Smooth muscle cell (in vitro differentiated cells): ENCODE measurements at regions not wholly inside any gene's neighbourhood (a gene's known extent, or its start where the extent isn't known, plus 50 kb on each side); places are given as distances from the start of the nearest gene placed in this dataset.
"Not testable (repeated sequence)": the region's sequence is repeated elsewhere in the genome, so short reads cannot be mapped to it uniquely, and the experiment has no call there.

Experiments used
- DNase-seq: peaks from one replicate; lab custom pipeline; 2025; ENCODE audit not compliant: unreplicated experiment; lab: John Stamatoyannopoulos, UW
- H2AFZ ChIP-seq: fragments of 200-600 bp; sonication (generic); 2 replicates; pipeline ENCODE4 v1.6.0; 2016; ENCODE audit warnings: antibody characterized with exemption, low read depth, mild to moderate bottlenecking
- H3F3A ChIP-seq: fragments of 200-600 bp; sonication (generic); 2 replicates; pipeline ENCODE4 v1.6.0; 2017; ENCODE audit warnings: antibody characterized with exemption, low read depth
- H3K27ac ChIP-seq: fragments of 200-600 bp; sonication (generic); 2 replicates; pipeline ENCODE4 v1.5.1; 2016; ENCODE audit warnings: low read depth, mild to moderate bottlenecking
- H3K27me3 ChIP-seq: fragments of 200-600 bp; sonication (generic); 2 replicates; pipeline ENCODE4 v1.6.1; 2016; ENCODE audit warnings: low read depth, mild to moderate bottlenecking
- H3K36me3 ChIP-seq: fragments of 200-600 bp; sonication (generic); 2 replicates; pipeline ENCODE4 v1.5.1; 2016; ENCODE audit warnings: low read depth
- H3K4me1 ChIP-seq: fragments of 200-600 bp; sonication (generic); 2 replicates; pipeline ENCODE4 v1.5.1; 2016; ENCODE audit warnings: low read depth
- H3K4me2 ChIP-seq: fragments of 200-600 bp; sonication (generic); 2 replicates; pipeline ENCODE4 v1.6.0; 2016; ENCODE audit warnings: mild to moderate bottlenecking
- H3K4me3 ChIP-seq: fragments of 200-600 bp; sonication (generic); 2 replicates; pipeline ENCODE4 v1.5.1; 2016; ENCODE audit warnings: mild to moderate bottlenecking
- H3K79me2 ChIP-seq: fragments of 200-600 bp; sonication (generic); 2 replicates; pipeline ENCODE4 v1.6.0; 2016; ENCODE audit warnings: low read depth, mild to moderate bottlenecking
- H3K9ac ChIP-seq: fragments of 200-600 bp; sonication (generic); 2 replicates; pipeline ENCODE4 v1.6.0; 2016; ENCODE audit warnings: low read depth
- H3K9me3 ChIP-seq: fragments of 200-600 bp; sonication (generic); replicated peaks from 2 replicates; pipeline ENCODE4 v1.5.1; 2016; ENCODE audit warnings: low read depth
- H4K20me1 ChIP-seq: fragments of 200-600 bp; sonication (generic); 2 replicates; pipeline ENCODE4 v1.6.0; 2016; ENCODE audit warnings: low read depth
- CTCF ChIP-seq: fragments of 200-600 bp; sonication (generic); IDR thresholded peaks from 2 replicates; pipeline ENCODE4 v1.5.1; 2017; ENCODE audit warnings: borderline replicate concordance, mild to moderate bottlenecking, antibody characterized with exemption; ENCODE audit not compliant: insufficient read depth, poor library complexity, severe bottlenecking
- WGBS: methylation state at CpG from one replicate; pipeline ENCODE4 v1.1.7; 2016; ENCODE audit warnings: low lambda C conversion rate; 5-methylcytosine and 5-hydroxymethylcytosine counted together

GRCh38 chr2:84129018-84129417 lies 330.1 kb downstream of the SUCLG1 start:
- H3K4me3 ChIP-seq: no peak overlapping the region
- no peak overlapping the region for H3K4me2 ChIP-seq
- no peak for DNase-seq
- no peaks in the 10 kb centered on the region for H4K20me1 ChIP-seq
- no peak overlapping the region for H2AFZ ChIP-seq
- no peaks in the 10 kb centered on the region for H3K27me3 ChIP-seq
- H3K9ac ChIP-seq: no peak overlapping the region
- WGBS: 88% methylated on average over 4 of the region's 4 CpGs
- H3K36me3 ChIP-seq: no peaks in the 10 kb centered on the region
- no peaks in the 10 kb centered on the region for H3K9me3 ChIP-seq
- no peaks in the 10 kb centered on the region for H3K79me2 ChIP-seq
- no peaks in the 10 kb centered on the region for H3K4me1 ChIP-seq
- no peak for TF ChIP-seq CTCF
- no peak overlapping the region for H3K27ac ChIP-seq
- H3F3A ChIP-seq: no peaks in the 10 kb centered on the region

GRCh38 chr2:84127812-84128211 lies 331.3 kb downstream of the SUCLG1 start:
- not testable (repeated sequence) for H4K20me1 ChIP-seq, H3K4me1 ChIP-seq, H3K27ac ChIP-seq, H3K9me3 ChIP-seq, H3K27me3 ChIP-seq, H3K4me2 ChIP-seq, H2AFZ ChIP-seq, H3K79me2 ChIP-seq, H3K36me3 ChIP-seq, DNase-seq, H3K9ac ChIP-seq, H3F3A ChIP-seq, H3K4me3 ChIP-seq
- WGBS: 96% methylated on average over 8 of the region's 8 CpGs

GRCh38 chr2:84126530-84126929 lies 332.6 kb downstream of the SUCLG1 start:
- Histone ChIP-seq H3K27ac (no peak overlapping the region), H4K20me1 (no peaks in the 10 kb centered on the region), H3K9me3 (no peaks in the 10 kb centered on the region), H3K4me2 (no peak overlapping the region), H3K79me2 (no peaks in the 10 kb centered on the region), H3K4me1 (no peaks in the 10 kb centered on the region), H3K4me3 (no peak overlapping the region), H3K36me3 (no peaks in the 10 kb centered on the region), H2AFZ (no peak overlapping the region), H3K9ac (no peak overlapping the region), H3K27me3 (no peaks in the 10 kb centered on the region), H3F3A (no peaks in the 10 kb centered on the region)
- 66% methylated on average over 3 of the region's 3 CpGs for WGBS
- TF ChIP-seq CTCF: no peak
- DNase-seq: no peak

- H3K9ac ChIP-seq: no peak overlapping the region
- H3K27me3 ChIP-seq: no peaks in the 10 kb centered on the region
- no peak overlapping the region for H3K4me3 ChIP-seq
- H3K4me1 ChIP-seq: no peaks in the 10 kb centered on the region
- WGBS: 90% methylated on average over 1 of the region's 1 CpG
- H3K27ac ChIP-seq: no peak overlapping the region
- no peaks in the 10 kb centered on the region for H3K79me2 ChIP-seq
- no peaks in the 10 kb centered on the region for H3K36me3 ChIP-seq
- no peak for DNase-seq
- H3F3A ChIP-seq: no peaks in the 10 kb centered on the region
- no peak overlapping the region for H2AFZ ChIP-seq
- no peak overlapping the region for H3K4me2 ChIP-seq
- no peaks in the 10 kb centered on the region for H3K9me3 ChIP-seq
- no peak for TF ChIP-seq CTCF
- no peaks in the 10 kb centered on the region for H4K20me1 ChIP-seq
Measured at GRCh38 chr2:84126084-84126483, 333.0 kb downstream of the SUCLG1 start.
